D721Med (cell line): ENCODE measurements at regions not wholly inside any gene's neighbourhood (a gene's known extent, or its start where the extent isn't known, plus 50 kb on each side); places are given as distances from the start of the nearest gene placed in this dataset.

ENCODE experiments used
- DNase-seq: peaks from one replicate; pipeline ENCODE4 v3.0.0; 2011; ENCODE audit warnings: low spot score; ENCODE audit not compliant: insufficient read length
- FAIRE-seq: peaks from 2 replicates; lab custom pipeline; 2011; peaks lifted over from hg19 to GRCh38; lab: Jason Lieb, UNC
- CTCF ChIP-seq: IDR thresholded peaks from 2 replicates; pipeline ENCODE4 v1.5.1; 2012; ENCODE audit warnings: mild to moderate bottlenecking, control low read depth; ENCODE audit not compliant: insufficient read depth; ENCODE audit errors: missing control alignments

GRCh38 chr18:6465281-6465680 is 50.6 kb upstream of the L3MBTL4 start:
- TF ChIP-seq CTCF, result no peak

GRCh38 chr18:6476190-6476589 is 61.5 kb upstream of the L3MBTL4 start:
- FAIRE-seq, result no peak
- DNase-seq, result no peak

More at GRCh38 chr18:6465281-6465680, 50.6 kb upstream of the L3MBTL4 start:
- no peak for DNase-seq
- FAIRE-seq, result no peak

GRCh38 chr18:6476880-6477279 is 62.2 kb upstream of the L3MBTL4 start:
- DNase-seq, result no peak
- TF ChIP-seq CTCF, result no peak
- FAIRE-seq, result no peak

More at GRCh38 chr18:6476190-6476589, 61.5 kb upstream of the L3MBTL4 start:
- TF ChIP-seq CTCF, result no peak

GRCh38 chr18:6478121-6478520 is 63.4 kb upstream of the L3MBTL4 start:
- no peak for DNase-seq
- FAIRE-seq, result no peak
- no peak for TF ChIP-seq CTCF

- no peak for TF ChIP-seq CTCF
- FAIRE-seq (no peak), DNase-seq (no peak)
Measured at GRCh38 chr18:6479699-6480098, 65.0 kb upstream of the L3MBTL4 start.

- FAIRE-seq, result no peak
- no peak for DNase-seq
- peak; percentile 46 for TF ChIP-seq CTCF
Measured at GRCh38 chr18:6482198-6482977, 67.7 kb upstream of the L3MBTL4 start.

GRCh38 chr18:6484659-6485058 is 69.9 kb upstream of the L3MBTL4 start:
- no peak for DNase-seq
- no peak for TF ChIP-seq CTCF
- FAIRE-seq, result no peak
